NCI-H460 (cell line): ENCODE measurements at regions not wholly inside any gene's neighbourhood (a gene's known extent, or its start where the extent isn't known, plus 50 kb on each side); places are given as distances from the start of the nearest gene placed in this dataset.
A peak's percentile ranks its signal among the peaks of the same experiment; 100 is the strongest.
"Not testable (repeated sequence)": the region's sequence is repeated elsewhere in the genome, so short reads cannot be mapped to it uniquely, and the experiment has no call there.

ENCODE experiments used
- DNase-seq: peaks from one replicate; pipeline ENCODE4 v3.0.0-alpha.2; 2016; ENCODE audit warnings: low read depth; ENCODE audit errors: extremely low read depth

DNA sequence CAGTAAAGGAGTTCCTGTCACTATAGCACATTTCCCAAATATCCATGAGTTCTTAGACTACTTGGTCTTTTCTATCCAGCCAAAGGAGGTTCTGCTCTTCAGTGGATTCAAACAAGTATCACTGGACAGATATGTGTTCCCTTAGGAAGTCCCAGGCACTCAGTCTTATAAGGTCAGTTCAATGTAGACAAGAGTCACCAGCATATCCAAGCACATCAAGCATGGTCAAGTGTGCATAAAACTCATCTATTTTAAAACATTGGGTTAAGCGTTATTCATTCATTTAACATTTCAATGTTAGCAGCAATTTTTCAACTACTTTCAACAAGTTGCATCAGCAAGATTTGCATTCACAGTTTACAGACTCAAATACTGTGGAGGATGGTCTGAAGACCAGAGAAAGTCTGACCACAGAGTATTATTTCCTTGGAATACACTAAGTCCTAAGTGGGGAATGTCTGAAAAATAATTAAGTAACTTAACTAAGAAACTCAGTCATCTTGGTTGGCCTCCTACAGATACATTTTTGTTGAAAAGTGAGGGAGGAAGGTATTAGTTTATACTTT lies 630.5 kb upstream of the IGFBP7 start:
- peak; percentile 13 for DNase-seq

DNA sequence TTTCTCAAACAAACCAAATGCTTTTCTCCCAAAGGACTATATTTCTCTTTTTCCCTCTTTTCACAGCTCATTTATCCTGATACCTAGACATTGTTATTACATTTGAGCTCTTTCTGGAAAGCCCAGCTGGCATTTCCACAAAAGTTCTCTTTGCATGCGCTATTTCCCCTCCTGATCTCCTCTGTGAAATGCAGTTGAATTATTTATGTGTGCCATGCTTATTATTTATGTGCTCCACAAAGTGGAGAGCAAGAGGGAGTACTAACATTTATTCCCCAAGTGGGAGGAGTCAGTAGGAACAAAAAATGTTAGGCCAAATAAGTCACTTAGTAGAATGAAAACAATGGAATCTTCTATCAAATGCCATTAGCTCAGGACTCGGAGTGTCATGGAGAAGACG lies 626.6 kb upstream of the IGFBP7 start:
- DNase-seq = no peak

DNA sequence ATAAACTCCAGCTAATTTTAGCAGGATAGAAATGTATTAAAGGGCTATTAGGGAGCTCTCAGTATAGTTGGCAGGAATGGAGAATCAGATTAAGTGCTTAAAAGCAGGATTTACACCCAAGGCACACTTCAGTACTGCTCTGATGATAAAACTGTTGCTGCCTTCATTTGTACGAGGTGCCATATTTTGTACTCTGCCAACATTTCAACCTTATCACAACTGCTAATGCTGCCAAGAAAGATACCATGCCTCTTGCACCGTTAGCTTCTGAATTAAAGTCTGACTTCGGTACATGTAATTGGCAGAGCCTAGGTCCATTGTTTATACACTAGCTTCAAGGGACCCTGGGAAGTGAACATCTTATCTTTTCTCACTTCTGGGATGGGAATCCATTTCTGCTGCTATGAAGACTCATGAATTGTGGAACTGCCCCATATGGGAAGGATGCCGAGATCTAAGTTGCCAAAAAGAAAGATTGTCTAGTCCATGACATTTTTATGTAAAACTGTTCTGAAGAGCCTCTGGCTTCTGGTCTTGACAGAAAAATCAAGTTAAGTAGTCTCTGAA lies 624.0 kb upstream of the IGFBP7 start:
- no peak for DNase-seq

DNA sequence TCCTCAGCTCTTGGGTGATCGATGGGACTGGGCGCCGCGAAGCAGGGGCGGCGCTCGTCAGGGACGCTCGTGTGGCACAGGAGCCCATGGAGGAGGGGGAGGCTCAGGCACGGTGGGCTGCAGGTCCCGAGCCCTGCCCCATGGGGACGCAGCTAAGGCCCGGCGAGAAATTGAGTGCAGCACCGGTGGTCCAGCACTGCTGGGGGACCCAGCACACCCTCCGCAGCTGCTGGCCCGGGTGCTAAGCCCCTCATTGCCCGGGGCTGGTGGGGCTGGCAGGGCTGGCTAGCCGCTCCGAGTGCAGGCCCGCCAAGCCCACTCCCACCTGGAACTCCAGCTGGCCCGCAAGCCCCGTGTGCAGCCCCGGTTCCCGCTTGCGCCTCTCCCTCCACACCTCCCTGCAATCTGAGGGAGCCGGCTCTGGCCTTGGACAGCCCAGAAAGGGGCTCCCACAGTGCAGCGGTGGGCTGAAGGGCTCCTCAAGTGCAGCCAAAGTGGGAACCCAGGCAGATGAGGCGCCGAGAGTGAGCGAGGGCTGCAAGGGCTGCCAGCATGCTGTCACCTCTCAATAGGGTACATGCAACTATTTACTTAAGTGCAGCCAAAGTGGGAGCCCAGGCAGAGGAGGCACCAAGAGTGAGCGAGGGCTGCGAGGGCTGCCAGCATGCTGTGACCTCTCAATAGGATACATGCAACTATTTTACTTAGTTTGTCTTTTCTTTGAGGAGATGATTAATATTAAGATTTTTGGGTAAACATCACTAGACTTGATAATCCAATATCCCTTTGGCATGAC lies 619.8 kb upstream of the IGFBP7 start:
- not testable (repeated sequence) for DNase-seq

DNA sequence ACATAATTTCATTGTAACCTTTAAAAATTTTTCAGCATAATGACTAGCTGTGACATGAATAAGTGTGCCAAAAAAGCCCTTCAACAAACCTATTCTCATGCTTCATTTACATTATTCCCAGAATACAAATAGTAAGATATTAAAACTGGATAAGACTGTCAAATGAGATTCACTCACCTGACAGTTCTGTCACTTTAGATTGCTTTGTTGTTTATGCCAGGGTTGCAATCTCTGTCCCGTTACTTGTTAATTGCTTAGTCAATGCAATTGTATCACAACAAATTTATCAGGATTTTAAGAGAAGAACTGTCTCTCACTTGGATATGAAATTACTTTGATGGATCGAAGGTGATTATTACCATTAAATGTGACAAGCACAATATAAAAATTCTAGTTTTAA lies 616.0 kb upstream of the IGFBP7 start:
- no peak for DNase-seq

DNA sequence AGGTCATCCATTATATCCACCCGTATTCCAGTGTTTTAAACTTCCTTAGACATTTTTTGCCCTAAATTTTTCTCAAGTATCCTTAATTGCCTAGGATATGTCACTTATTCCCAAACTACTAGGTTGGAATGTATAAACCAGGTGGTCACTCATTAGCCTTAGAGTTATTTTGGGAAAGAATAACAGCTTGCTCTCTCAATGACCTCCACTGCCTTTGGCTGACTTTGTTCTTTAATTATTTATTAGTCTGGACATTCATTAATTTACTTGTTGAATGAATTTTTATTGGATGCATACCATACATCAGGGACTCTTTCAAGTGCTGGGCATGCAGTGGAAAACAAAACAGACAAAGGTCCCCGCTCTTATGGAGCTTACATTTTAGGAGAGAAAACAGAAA lies 609.3 kb upstream of the IGFBP7 start:
- DNase-seq = no peak

DNA sequence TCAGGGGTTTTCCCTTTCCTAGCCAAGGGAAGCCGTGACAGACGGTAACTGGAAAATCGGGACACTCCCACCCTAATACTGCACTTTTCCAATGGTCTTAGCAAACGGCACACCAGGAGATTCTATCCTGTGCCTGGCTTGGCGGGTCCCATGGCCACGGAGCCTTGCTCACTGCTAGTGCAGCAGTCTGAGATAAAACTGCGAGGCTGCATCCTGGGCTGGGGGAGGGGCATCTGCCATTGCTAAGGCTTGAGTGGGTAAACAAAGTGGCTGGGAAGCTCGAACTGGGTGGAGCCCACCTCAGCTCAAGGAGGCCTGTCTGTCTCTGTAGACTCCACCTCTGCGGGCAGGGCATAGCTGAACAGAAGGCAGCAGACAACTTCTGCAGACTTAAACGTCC lies 604.1 kb upstream of the IGFBP7 start:
- not testable (repeated sequence) for DNase-seq

DNA sequence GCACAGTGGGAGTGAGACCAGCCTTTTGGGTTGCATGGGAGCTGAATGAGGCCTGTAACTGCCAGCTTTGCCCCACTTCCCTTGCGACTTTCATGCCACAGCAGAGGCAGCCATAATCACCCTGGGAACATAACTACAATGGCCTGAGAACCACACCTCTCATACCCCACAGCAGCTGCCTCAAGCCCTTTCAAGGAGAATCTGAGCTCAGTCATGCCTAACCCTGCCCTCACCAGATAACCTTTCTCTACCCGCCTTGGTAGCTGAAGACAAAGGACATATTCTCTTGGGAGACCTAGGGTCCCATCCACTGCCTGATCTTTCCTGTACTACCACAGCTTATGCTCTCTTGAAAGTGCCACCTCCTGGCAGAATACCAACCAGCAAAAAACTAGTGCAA lies 599.9 kb upstream of the IGFBP7 start:
- no peak for DNase-seq

DNA sequence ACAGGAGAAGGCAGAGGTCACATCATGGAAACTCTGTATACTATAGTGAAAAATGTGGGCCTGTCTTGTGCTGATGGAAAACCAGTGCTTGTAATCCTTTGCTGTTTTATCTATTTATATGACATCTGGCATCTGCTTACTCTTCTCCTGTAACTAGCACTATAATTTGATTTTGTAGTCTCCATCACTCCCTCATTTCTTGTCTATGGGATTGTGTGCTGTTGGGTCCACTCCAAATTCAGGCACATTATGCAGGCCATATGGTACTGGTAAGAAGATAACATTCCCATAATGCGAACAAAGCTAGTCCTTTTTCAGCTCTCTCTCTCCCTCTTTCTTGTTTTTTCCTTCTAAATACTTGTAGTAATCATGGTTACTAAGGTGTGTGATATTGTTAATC lies 581.2 kb upstream of the IGFBP7 start:
- DNase-seq = no peak

DNA sequence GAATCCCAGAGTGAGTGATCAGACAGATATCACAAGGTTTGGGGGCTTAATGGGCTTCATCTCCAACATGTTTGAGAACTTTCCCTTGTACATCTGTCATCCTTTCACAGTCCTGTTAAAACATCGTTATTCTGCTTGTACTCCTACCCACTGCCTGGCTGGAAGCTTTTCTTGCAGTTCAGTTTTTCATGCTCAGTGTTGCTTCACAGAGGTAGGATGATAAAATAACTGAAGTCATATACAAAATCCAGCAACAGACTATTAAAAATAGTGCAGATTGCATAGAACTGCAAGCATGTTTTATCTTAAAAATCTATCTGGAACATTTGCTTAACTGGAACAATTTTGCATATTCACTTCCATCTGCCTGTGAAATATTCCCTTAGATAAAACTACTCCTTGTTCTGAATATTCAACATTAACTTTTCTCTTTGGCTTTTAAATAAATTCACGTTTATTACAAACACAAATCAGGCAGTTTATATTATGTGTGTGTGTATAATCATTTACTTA lies 579.6 kb upstream of the IGFBP7 start:
- no peak for DNase-seq

DNA sequence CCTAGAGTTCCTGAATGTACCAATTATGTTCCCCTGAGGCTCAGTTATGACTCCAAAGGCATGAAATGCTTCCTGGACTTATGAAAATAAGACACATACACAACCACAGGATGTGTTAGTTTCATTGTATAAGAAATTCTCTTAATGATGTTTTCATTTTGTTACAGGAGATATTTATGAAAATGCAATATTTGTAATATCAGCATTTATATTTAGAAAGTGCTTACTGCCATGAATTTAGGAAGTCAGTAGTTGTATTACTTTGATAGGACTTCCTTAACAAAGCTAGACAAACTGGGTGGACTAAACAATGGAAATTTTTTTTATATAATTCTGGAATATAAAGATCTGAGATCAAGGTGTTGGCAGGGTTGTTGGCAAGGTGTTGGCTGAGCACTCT lies 572.1 kb upstream of the IGFBP7 start:
- no peak for DNase-seq

DNA sequence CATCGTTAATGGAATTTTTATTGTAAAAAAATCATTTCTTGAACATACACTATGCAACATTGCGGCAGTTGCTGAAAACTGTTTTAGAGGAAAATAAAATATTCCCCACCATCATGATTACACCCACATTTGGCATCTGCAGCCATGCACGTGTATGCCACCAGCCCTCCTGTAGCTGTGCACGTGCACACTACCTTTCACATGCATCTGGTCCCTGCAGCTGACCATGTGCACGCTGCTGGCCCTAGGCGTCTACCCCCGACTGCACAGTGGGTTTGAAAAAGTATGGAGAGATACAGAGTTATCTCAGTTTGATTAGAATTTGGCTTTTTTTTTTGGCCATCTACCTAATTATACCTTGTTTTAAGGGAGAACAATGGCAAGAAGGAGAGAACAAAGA lies 569.8 kb upstream of the IGFBP7 start:
- no peak for DNase-seq

DNA sequence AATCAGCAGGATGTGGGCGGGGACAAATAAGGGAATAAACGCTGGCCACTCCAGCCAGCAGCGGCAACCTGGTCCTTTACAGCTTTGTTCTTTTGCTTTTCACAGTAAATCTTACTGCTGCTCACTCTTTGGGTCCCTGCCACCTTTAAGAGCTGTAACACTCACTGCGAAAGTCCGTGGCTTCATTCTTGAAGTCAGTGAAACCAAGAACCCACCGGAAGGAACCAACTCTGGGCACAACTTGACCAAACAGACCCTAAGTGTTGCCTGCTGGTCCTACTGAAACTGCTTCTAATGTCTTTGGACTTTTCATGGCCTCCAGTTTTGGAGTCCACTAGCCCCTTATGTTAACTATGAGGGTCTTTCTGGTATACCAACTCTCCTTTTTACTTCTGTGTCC lies 566.2 kb upstream of the IGFBP7 start:
- no peak for DNase-seq

DNA sequence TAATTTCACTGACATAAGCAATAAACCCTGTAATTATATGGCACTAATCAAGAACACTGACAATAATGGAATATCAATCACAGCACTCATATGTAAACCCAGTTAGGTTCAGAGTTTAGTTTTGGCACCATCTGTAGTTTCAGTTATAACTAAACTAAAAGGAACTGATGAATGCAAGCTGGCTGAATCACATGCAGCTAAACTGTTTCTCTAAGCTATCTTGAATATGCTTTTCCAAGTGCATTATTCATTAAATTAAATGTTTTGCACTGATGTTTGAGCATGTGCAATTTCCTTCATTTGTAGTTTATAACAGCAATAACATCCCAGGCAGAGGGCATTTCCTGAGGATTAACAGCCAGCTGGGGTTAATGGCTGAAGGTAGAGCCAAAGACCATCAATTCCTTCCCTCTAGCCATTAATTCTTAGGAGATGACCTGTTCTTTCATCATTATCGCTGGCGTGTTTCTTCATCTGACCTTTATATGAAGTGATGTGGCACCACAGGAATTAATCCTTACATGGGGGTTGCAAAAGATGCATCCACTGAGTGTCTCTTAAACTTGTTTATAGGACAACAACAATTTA lies 562.8 kb upstream of the IGFBP7 start:
- DNase-seq = no peak

DNA sequence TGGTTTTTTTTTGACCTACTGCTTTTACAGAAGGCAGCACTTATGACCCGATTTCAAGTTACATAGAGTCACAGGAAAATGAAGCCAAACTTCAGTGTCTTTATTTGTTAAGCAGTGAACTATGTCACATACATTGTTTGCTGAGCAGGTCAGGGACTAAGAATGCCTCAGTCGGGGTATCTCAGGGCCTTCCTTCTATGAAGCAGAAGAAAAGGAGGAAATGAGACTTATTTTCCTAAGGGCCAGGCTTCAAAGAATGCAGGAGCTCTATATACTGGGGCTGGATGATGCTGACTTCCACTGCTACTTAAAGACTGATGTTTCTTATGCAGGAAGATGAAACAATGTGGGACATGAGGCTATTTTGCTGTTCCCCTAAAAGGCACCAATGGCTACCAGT lies 558.4 kb upstream of the IGFBP7 start:
- no peak for DNase-seq

DNA sequence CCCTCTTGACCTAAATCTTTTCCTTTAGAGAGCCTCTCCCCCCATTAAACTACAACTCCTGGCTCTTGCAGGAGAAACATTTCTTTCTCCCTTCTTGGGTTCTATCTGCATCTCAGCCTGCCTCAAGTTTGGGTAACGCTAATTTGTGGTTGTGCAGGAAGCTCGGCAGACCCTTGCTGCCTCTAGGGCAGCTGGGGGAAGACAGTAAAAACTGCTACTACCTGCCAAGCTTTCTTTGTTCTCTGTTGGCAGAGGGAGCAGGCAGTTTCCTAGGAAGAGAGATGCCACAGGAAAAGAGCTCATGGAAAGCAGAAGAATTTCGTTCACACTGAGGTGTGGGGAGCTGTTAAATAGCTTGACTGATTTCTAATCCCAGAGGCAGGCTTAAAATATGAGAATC lies 555.6 kb upstream of the IGFBP7 start:
- no peak for DNase-seq

DNA sequence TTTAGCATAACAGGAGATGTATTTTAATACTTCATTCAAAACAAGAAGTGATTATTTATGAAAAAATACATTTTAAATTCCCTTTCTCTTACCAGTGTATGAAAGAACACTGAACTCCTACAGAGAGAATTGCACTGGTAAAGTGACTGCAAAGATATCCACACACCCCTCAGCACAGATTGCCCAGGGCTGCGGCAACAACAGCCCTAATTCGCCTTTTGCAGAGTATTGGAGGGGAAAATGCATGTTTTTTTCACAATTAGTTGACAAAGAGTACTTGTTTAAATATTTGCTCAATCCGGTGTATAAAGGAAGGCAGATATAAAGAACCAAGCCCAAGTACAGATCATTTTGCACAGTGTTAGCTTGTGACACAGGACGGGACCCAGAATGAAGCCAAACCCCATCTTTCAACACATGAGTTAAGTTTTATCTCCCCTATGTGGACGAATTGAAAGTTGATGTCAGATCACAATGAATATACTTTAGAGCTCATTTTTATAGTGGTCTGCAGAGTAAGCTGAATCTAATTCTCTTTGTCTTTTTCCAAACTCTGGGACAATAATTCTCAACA lies 551.4 kb upstream of the IGFBP7 start:
- DNase-seq = no peak

DNA sequence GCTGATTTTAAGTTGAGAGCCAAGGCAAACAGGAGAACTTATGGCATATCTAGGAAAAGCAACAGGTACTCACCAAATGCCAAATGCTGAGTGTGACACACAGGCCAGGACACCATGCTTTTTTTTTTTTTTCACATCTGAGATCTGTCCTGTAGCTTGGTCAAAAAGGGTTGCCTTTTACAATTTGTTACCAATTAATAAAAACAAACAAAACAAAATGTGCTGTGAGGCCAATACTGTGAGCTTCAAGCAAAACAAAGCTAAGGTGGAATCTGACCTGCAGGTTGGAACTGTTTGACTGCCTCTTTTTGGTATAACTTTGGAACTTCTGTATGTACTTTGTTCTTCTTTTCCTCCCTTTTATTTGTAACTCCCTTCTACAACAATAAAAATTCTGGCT lies 548.5 kb upstream of the IGFBP7 start:
- DNase-seq = no peak

DNA sequence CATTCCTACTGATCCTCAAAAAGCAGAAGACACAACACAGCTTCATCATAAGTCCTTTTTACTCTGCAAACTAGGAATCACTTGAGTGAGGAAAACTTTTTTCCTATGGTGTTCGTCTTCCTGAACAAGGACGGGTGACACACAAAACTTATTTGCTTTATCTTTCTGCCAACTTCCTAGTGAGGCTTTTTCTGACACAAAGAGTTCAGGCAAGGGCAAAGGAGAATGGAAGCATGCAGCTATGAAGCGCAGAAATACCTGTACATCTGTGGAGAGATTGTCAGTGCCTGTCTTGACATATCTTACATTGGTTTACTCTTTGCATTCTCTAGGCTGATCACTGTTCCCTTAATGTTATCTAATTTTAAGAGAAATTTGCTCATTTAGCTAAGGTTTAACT lies 548.0 kb upstream of the IGFBP7 start:
- DNase-seq = no peak

DNA sequence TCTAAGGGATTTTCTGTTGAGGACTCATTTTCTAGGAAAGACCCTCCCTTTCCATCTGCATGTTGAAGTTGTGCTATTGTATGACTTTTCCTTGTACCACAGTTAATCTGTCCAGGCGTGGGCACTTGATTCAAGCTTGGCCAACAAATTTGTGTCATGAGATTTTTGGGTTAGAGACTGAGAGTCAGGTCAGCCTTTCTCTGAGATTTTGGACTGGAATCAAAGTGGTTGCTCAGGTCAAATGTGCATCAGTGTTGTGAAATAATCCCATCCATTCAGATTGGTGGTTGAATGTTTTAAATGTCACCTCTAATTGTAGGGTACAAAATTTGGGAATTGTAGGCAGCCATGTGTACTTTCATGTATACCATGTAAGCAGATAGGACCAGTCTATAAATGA lies 545.2 kb upstream of the IGFBP7 start:
- DNase-seq = no peak

DNA sequence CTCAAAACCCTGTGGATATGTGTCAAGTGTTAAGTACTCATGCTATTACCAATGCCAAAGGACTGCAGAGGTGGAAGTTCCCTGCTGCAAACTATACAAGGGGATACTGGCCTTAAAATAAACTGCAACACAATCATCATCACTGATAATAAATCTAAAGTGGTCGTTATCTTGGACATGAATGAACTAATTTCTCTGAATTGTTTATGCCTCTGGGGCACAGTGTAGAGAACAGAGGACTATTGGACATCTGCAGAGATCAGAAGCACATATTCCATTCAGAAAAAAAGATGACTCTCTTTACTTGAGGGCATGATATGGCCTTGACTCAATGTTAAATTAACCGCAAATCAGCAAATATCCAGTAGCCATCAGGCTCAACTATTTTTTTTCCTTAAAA lies 542.6 kb upstream of the IGFBP7 start:
- DNase-seq = no peak
